ENCODE measurements at regions not wholly inside any gene's neighbourhood (a gene's known extent, or its start where the extent isn't known, plus 50 kb on each side); places are given as distances from the start of the nearest gene placed in this dataset.

GRCh38 chr2:107534926-107535325 is 291.8 kb upstream of the RGPD4 start:
- TF ChIP-seq CTCF (conservative IDR thresholded peaks at IDR 0.05; ENCODE audit: low read length) (no peak), EZH2phosphoT487 (IDR thresholded peaks at IDR 0.05; ENCODE audit: borderline replicate concordance, low read depth, low read length) (no peak)
